IMR-90 (cell line): ENCODE measurements at regions not wholly inside any gene's neighbourhood (a gene's known extent, or its start where the extent isn't known, plus 50 kb on each side); places are given as distances from the start of the nearest gene placed in this dataset.

Experiments used
- ATAC-seq: fragments of 200-7000 bp; cut with Tn5 transposase; 2 replicates; pipeline ENCODE4 v1.9.1; 2020; ENCODE audit warnings: low read depth, mild to moderate bottlenecking, moderate library complexity
- BruUV-seq: library from RNA; stranded (reverse); fragments of 400-500 nt; replicated peaks from 2 replicates; lab custom pipeline; 2021; lab: Mats Ljungman, UMichigan
- CTCF ChIA-PET: fragments of 300-600 bp; formaldehyde crosslinking; extraction: SDS; loops from one replicate; lab custom pipeline; 2021; ENCODE audit warnings: antibody characterized with exemption; lab: Yijun Ruan, JAX
- POLR2A ChIA-PET: fragments of 300-600 bp; sonication (Branson Sonifier 250); formaldehyde crosslinking; loops from one replicate; lab custom pipeline; 2022; ENCODE audit warnings: antibody characterized with exemption; ENCODE audit not compliant: unreplicated experiment; lab: Charles Lee
- DNase-seq: peaks from one replicate; pipeline ENCODE4 v3.0.0; 2013
- H2AFZ ChIP-seq: replicated peaks from 2 replicates; pipeline ENCODE3; 2013; ENCODE audit warnings: low read length, mild to moderate bottlenecking; ENCODE audit not compliant: poor library complexity
- H2AK5ac ChIP-seq: 2 replicates; pipeline ENCODE4 v1.6.1; 2013; ENCODE audit warnings: low read depth, low read length, inconsistent platforms
- H2AK9ac ChIP-seq: replicated peaks from 2 replicates; pipeline ENCODE3; 2013; ENCODE audit warnings: mild to moderate bottlenecking, low read depth, low read length, moderate library complexity; ENCODE audit not compliant: poor library complexity
- H2BK120ac ChIP-seq: 2 replicates; pipeline ENCODE4 v1.6.1; 2013; ENCODE audit warnings: low read depth, low read length, inconsistent platforms
- H2BK15ac ChIP-seq: 3 replicates; pipeline ENCODE4 v1.6.1; 2013; ENCODE audit warnings: low read depth, low read length, inconsistent platforms
- H2BK20ac ChIP-seq: 2 replicates; pipeline ENCODE4 v1.6.1; 2013; ENCODE audit warnings: low read depth, mild to moderate bottlenecking, inconsistent platforms, low read length, moderate library complexity
- H2BK5ac ChIP-seq: 2 replicates; pipeline ENCODE4 v1.6.1; 2013; ENCODE audit warnings: mild to moderate bottlenecking, low read depth, low read length, inconsistent platforms; ENCODE audit not compliant: poor library complexity, severe bottlenecking
- H3K14ac ChIP-seq: replicated peaks from 2 replicates; pipeline ENCODE4 v1.6.1; 2013; ENCODE audit warnings: low read depth, low read length, inconsistent platforms
- H3K18ac ChIP-seq: 2 replicates; pipeline ENCODE4 v1.6.1; 2013; ENCODE audit warnings: low read depth, low read length, control low read depth
- H3K23ac ChIP-seq: 2 replicates; pipeline ENCODE4 v1.6.1; 2013; ENCODE audit warnings: low read depth, low read length, inconsistent platforms
- H3K27ac ChIP-seq: 2 replicates; pipeline ENCODE4 v1.5.1; 2013; ENCODE audit warnings: mild to moderate bottlenecking, control low read depth, low read length; ENCODE audit not compliant: insufficient read depth
- H3K27me3 ChIP-seq: 2 replicates; pipeline ENCODE4 v1.6.1; 2013; ENCODE audit warnings: low read length; ENCODE audit not compliant: control insufficient read depth, insufficient read depth
- H3K36me3 ChIP-seq: 2 replicates; pipeline ENCODE4 v1.6.1; 2013; ENCODE audit warnings: low read length, mixed read lengths; ENCODE audit not compliant: control insufficient read depth, insufficient read depth
- H3K4ac ChIP-seq: 2 replicates; pipeline ENCODE4 v1.6.1; 2013; ENCODE audit warnings: low read depth, low read length, inconsistent platforms
- H3K4me1 ChIP-seq: 2 replicates; pipeline ENCODE4 v1.6.1; 2013; ENCODE audit warnings: low read length, mixed read lengths; ENCODE audit not compliant: control insufficient read depth, insufficient read depth
- H3K4me2 ChIP-seq: 2 replicates; pipeline ENCODE4 v1.6.1; 2013; ENCODE audit warnings: low read depth, mild to moderate bottlenecking, control low read depth, low read length, moderate library complexity
- H3K4me3 ChIP-seq: 2 replicates; pipeline ENCODE4 v1.5.1; 2013; ENCODE audit warnings: low read depth, mild to moderate bottlenecking, control low read depth, low read length, moderate library complexity; ENCODE audit not compliant: insufficient read depth
- H3K56ac ChIP-seq: 2 replicates; pipeline ENCODE4 v1.6.1; 2013; ENCODE audit warnings: low read length, inconsistent platforms; ENCODE audit not compliant: insufficient read depth; ENCODE audit errors: extremely low read depth
- H3K79me1 ChIP-seq, 2 experiments: 2 replicates each; pipeline ENCODE4 v1.6.1; 2013; ENCODE audit warnings: low read length in 2 of 2, inconsistent platforms in 1 of 2, low read depth in 1 of 2
- H3K9ac ChIP-seq: 2 replicates; pipeline ENCODE4 v1.6.1; 2013; ENCODE audit warnings: low read depth, low read length, control low read depth
- H3K9me1 ChIP-seq: 2 replicates; pipeline ENCODE4 v1.6.1; 2013; ENCODE audit warnings: low read length, inconsistent platforms; ENCODE audit not compliant: insufficient read depth
- H3K9me3 ChIP-seq: 2 replicates; pipeline ENCODE4 v1.6.1; 2013; ENCODE audit warnings: low read length; ENCODE audit not compliant: control insufficient read depth, insufficient read depth
- H4K20me1 ChIP-seq: 2 replicates; pipeline ENCODE4 v1.6.1; 2013; ENCODE audit warnings: low read length, inconsistent platforms; ENCODE audit not compliant: insufficient read depth
- H4K5ac ChIP-seq: 2 replicates; pipeline ENCODE4 v1.6.1; 2013; ENCODE audit warnings: mild to moderate bottlenecking, low read depth, low read length, control low read depth
- H4K8ac ChIP-seq, 2 experiments: 2 replicates each; pipeline ENCODE4 v1.6.1; 2013; ENCODE audit warnings: low read depth in 2 of 2, low read length in 2 of 2, control low read depth in 1 of 2, inconsistent platforms in 1 of 2
- H4K91ac ChIP-seq: 2 replicates; pipeline ENCODE4 v1.6.1; 2013; ENCODE audit warnings: low read depth, low read length, inconsistent platforms; ENCODE audit not compliant: insufficient read depth
- BHLHE40 ChIP-seq: fragments of 150-350 bp; IDR thresholded peaks from 2 replicates; pipeline ENCODE4 v1.6.1; 2016; ENCODE audit warnings: mild to moderate bottlenecking, low read depth, low read length
- CHD1 ChIP-seq: IDR thresholded peaks from 2 replicates; pipeline ENCODE4 v1.6.1; 2012; ENCODE audit warnings: low read depth, low read length, improper control_type of control experiment
- CTCF ChIP-seq: conservative IDR thresholded peaks from 2 replicates; pipeline ENCODE4 v1.5.1; 2012; ENCODE audit warnings: mild to moderate bottlenecking, low read depth, low read length, improper control_type of control experiment
- ELK1 ChIP-seq: fragments of 150-350 bp; IDR thresholded peaks from 2 replicates; pipeline ENCODE4 v1.6.1; 2016; ENCODE audit warnings: low read depth, mild to moderate bottlenecking, low read length, moderate library complexity, borderline replicate concordance
- FOS ChIP-seq: fragments of 150-350 bp; IDR thresholded peaks from 2 replicates; pipeline ENCODE4 v1.6.1; 2016; ENCODE audit warnings: low read depth, low read length
- MAFK ChIP-seq: IDR thresholded peaks from 2 replicates; pipeline ENCODE4 v1.6.1; 2012; ENCODE audit warnings: low read depth, low read length, improper control_type of control experiment
- MAZ ChIP-seq: IDR thresholded peaks from 2 replicates; pipeline ENCODE4 v1.6.1; 2012; ENCODE audit warnings: low read depth, mild to moderate bottlenecking, low read length, improper control_type of control experiment, moderate library complexity, borderline replicate concordance
- NFE2L2 ChIP-seq: fragments of 150-350 bp; IDR thresholded peaks from 2 replicates; pipeline ENCODE4 v1.6.1; 2016; ENCODE audit warnings: low read depth, mild to moderate bottlenecking, low read length
- POLR2A ChIP-seq: IDR thresholded peaks from 2 replicates; pipeline ENCODE4 v1.6.1; 2012; ENCODE audit warnings: mild to moderate bottlenecking, low read depth, low read length
- RAD21 ChIP-seq: IDR thresholded peaks from 2 replicates; pipeline ENCODE4 v1.6.1; 2012; ENCODE audit warnings: low read length, improper control_type of control experiment
- SMC3 ChIP-seq: fragments of 150-350 bp; IDR thresholded peaks from 2 replicates; pipeline ENCODE4 v1.6.1; 2016; ENCODE audit warnings: low read depth, mild to moderate bottlenecking, antibody characterized with exemption, low read length, moderate library complexity
- dilution Hi-C: fragments of 300-500 bp; cut with HindIII; formaldehyde crosslinking; loops from one replicate; pipeline ENCODE4 v1.14.3; 2018; ENCODE audit warnings: low sequenced_read_pairs; ENCODE audit not compliant: unreplicated experiment
- in situ Hi-C: fragments of 300-500 bp; cut with MboI; formaldehyde crosslinking; loops from 3 replicates; pipeline ENCODE4 v1.14.3; 2019; ENCODE audit warnings: low sequenced_read_pairs, inconsistent platforms, mixed read lengths
- intact Hi-C: fragments of 100-400 bp; cut with micrococcal nuclease; formaldehyde crosslinking; loops from 2 replicates; pipeline ENCODE4 v1.10.0; 2022
- TF ChIP-seq, protein P1 (sequence below): fragments of 150-350 bp; IDR thresholded peaks from 2 replicates; pipeline ENCODE4 v1.6.1; 2017; ENCODE audit warnings: mild to moderate bottlenecking, antibody characterized with exemption, low read length, low read depth

DNA sequence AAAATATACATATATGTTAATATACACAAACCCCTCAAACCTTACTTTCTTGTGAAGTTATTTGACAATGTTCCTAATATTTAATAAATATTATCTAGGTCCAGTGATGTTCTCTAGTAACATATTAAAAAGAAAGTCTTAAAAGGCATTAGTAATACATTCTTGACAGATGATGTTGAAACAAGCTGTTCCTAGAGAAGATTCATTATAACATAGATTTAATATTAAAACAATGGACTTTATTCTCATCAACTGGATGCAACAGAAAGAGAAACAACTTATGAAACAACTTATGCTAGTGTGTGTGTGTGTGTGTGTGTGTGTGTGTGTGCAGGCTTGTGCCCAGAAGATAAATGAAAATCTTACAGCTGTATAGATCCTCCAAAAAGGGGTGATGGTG lies 68.5 kb upstream of the PLXNA2 start:
- H3K23ac ChIP-seq: no peak overlapping the region
- no peak overlapping the region for H2AFZ ChIP-seq
- intact Hi-C loops (no loop called here), in situ Hi-C loops (no loop called here), dilution Hi-C loops (no loop called here)
- no peak overlapping the region for H4K5ac ChIP-seq
- TF ChIP-seq MAZ (no peak), POLR2A (no peak), NFE2L2 (no peak), BHLHE40 (no peak), CTCF (no peak), RAD21 (no peak), MAFK (no peak), SMC3 (no peak), CHD1 (no peak), FOS (no peak), ELK1 (no peak)
- TF ChIP-seq, protein P1, sequence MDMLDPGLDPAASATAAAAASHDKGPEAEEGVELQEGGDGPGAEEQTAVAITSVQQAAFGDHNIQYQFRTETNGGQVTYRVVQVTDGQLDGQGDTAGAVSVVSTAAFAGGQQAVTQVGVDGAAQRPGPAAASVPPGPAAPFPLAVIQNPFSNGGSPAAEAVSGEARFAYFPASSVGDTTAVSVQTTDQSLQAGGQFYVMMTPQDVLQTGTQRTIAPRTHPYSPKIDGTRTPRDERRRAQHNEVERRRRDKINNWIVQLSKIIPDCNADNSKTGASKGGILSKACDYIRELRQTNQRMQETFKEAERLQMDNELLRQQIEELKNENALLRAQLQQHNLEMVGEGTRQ: no peak
- H3K14ac ChIP-seq: no peak overlapping the region
- no peak overlapping the region for H3K4me3 ChIP-seq
- H3K18ac ChIP-seq: no peak overlapping the region
- no peaks in the 10 kb centered on the region for H3K27me3 ChIP-seq
- H3K9me3 ChIP-seq: peaks cover 3% of the 10 kb centered on the region; the same call in 1 of the 2 replicates
- H3K36me3 ChIP-seq: no peaks in the 10 kb centered on the region
- DNase-seq (no peak), ATAC-seq (no peak)
- H2BK5ac ChIP-seq: no peak overlapping the region
- H3K79me1 ChIP-seq: no peaks in the 10 kb centered on the region
- no peak overlapping the region for H2BK15ac ChIP-seq
- H3K56ac ChIP-seq: no peak overlapping the region
- H3K4me2 ChIP-seq: no peak overlapping the region
- no peak overlapping the region for H2BK120ac ChIP-seq
- no peak overlapping the region for H2BK20ac ChIP-seq
- no peak overlapping the region for H3K27ac ChIP-seq
- no peak overlapping the region for H3K4ac ChIP-seq
- ChIA-PET CTCF (no interaction called here), POLR2A (no interaction called here)
- no peak overlapping the region for H2AK9ac ChIP-seq
- no peak overlapping the region for H2AK5ac ChIP-seq
- H3K9ac ChIP-seq: no peak overlapping the region
- no peak overlapping the region for H4K91ac ChIP-seq
- H4K20me1 ChIP-seq: no peaks in the 10 kb centered on the region
- BruUV-seq: no TSS peak
- no peak overlapping the region for H4K8ac ChIP-seq
- H3K9me1 ChIP-seq: no peaks in the 10 kb centered on the region
- H3K4me1 ChIP-seq: no peaks in the 10 kb centered on the region
